ENCODE measurements at regions not wholly inside any gene's neighbourhood (a gene's known extent, or its start where the extent isn't known, plus 50 kb on each side); places are given as distances from the start of the nearest gene placed in this dataset.
"Not testable (repeated sequence)": the region's sequence is repeated elsewhere in the genome, so short reads cannot be mapped to it uniquely, and the experiment has no call there.

GRCh38 chr7:85791098-85791497 lies 604.2 kb upstream of the SEMA3D start:
- TF ChIP-seq CTCF (IDR thresholded peaks at IDR 0.05 in 4 of 5, conservative IDR thresholded peaks at IDR 0.05 in 1 of 5); POLR2A (IDR thresholded peaks at IDR 0.05): not testable (repeated sequence)
